Tibial artery (tissue), 4 donors: ENCODE measurements at regions not wholly inside any gene's neighbourhood (a gene's known extent, or its start where the extent isn't known, plus 50 kb on each side); places are given as distances from the start of the nearest gene placed in this dataset.

Experiments used
- DNase-seq, 2 donors: peaks; one replicate each; pipeline ENCODE4 v3.0.0-alpha.2; 2019
- H3K27ac ChIP-seq, 2 donors: fragments of 200-600 bp; sonication (generic) in 1 of 2; 1 replicate in 1 of 2; 2 replicates in 1 of 2; pipeline ENCODE4 v1.5.1; 2018 to 2019; ENCODE audit warnings: mild to moderate bottlenecking in 1 of 2
- H3K27me3 ChIP-seq, 2 donors: fragments of 200-600 bp; sonication (generic) in 1 of 2; one replicate each; pipeline versions ENCODE4 v1.5.1 to v1.6.0; 2016 to 2019
- H3K36me3 ChIP-seq, 3 donors: fragments of 200-600 bp; sonication (generic) in 2 of 3; one replicate each; pipeline ENCODE4 v1.5.1; 2016 to 2019; ENCODE audit warnings: mild to moderate bottlenecking in 2 of 3
- H3K4me1 ChIP-seq, 4 donors: fragments of 200-600 bp; sonication (generic) in 2 of 4; 1 replicate in 3 of 4; 2 replicates in 1 of 4; pipeline ENCODE4 v1.5.1; 2016 to 2019
- H3K4me3 ChIP-seq, 2 donors: fragments of 200-600 bp; sonication (generic) in 1 of 2; 1 replicate in 1 of 2; 2 replicates in 1 of 2; pipeline ENCODE4 v1.5.1; 2018 to 2019; ENCODE audit warnings: mild to moderate bottlenecking in 2 of 2
- H3K9me3 ChIP-seq, 3 donors: fragments of 200-600 bp; sonication (generic) in 1 of 3; one replicate each; pipeline ENCODE4 v1.5.1; 2016 to 2019
- CTCF ChIP-seq, 2 experiments: fragments of 200-600 bp in 1 of 2; fragments of 450-650 bp in 1 of 2; IDR thresholded peaks; one replicate each; pipeline ENCODE4 v1.5.1; 2017 to 2019; ENCODE audit warnings: antibody characterized with exemption in 2 of 2, mild to moderate bottlenecking in 1 of 2, moderate library complexity in 1 of 2
- intact Hi-C: fragments of 100-400 bp; cut with DNase I; formaldehyde crosslinking; loops from one replicate; pipeline ENCODE4 v1.15.0; 2023; ENCODE audit warnings: low total_unique reads

- no peak for DNase-seq
- Histone ChIP-seq H3K4me3 (no peak overlapping the region), H3K27ac (no peak overlapping the region), H3K36me3 (no peaks in the 10 kb centered on the region), H3K9me3 (no peaks in the 10 kb centered on the region), H3K4me1 (no peaks in the 10 kb centered on the region), H3K27me3 (no peaks in the 10 kb centered on the region)
- intact Hi-C loops, result no loop called here
- no peak for TF ChIP-seq CTCF (IDR thresholded peaks at IDR 0.05)
Measured at GRCh38 chr4:18976884-18977283, 955.3 kb upstream of the LCORL start.

- Histone ChIP-seq H3K36me3 (no peaks in the 10 kb centered on the region), H3K9me3 (no peaks in the 10 kb centered on the region), H3K27ac (no peak overlapping the region), H3K4me1 (no peaks in the 10 kb centered on the region), H3K27me3 (no peaks in the 10 kb centered on the region), H3K4me3 (no peak overlapping the region)
- intact Hi-C loops, result no loop called here
- DNase-seq, result no peak
- TF ChIP-seq CTCF (IDR thresholded peaks at IDR 0.05), result no peak
Measured at GRCh38 chr4:18975916-18976808, 954.6 kb upstream of the LCORL start.

GRCh38 chr4:18973296-18973695 is 951.7 kb upstream of the LCORL start:
- Histone ChIP-seq H3K27me3 (no peaks in the 10 kb centered on the region), H3K4me3 (no peak overlapping the region), H3K4me1 (no peaks in the 10 kb centered on the region), H3K9me3 (peaks cover 0 to 8% (median 0%) of the 10 kb centered on the region in 3 donors), H3K36me3 (no peaks in the 10 kb centered on the region), H3K27ac (no peak overlapping the region)
- intact Hi-C loops, result no loop called here
- TF ChIP-seq CTCF (IDR thresholded peaks at IDR 0.05), result no peak
- no peak for DNase-seq

GRCh38 chr4:18961879-18962278 is 940.3 kb upstream of the LCORL start:
- no peaks in the 10 kb centered on the region for H3K36me3 ChIP-seq
- no peaks in the 10 kb centered on the region for H3K27me3 ChIP-seq
- intact Hi-C loops, result no loop called here
- peaks cover 0 to 4% (median 0%) of the 10 kb centered on the region in 3 donors for H3K9me3 ChIP-seq
- TF ChIP-seq CTCF (IDR thresholded peaks at IDR 0.05), result no peak
- no peak overlapping the region for H3K27ac ChIP-seq
- DNase-seq, result no peak
- no peak overlapping the region for H3K4me3 ChIP-seq
- no peaks in the 10 kb centered on the region for H3K4me1 ChIP-seq

- Histone ChIP-seq H3K4me3 (no peak overlapping the region), H3K27ac (no peak overlapping the region), H3K9me3 (peaks cover 0 to 4% (median 0%) of the 10 kb centered on the region in 3 donors), H3K27me3 (no peaks in the 10 kb centered on the region), H3K4me1 (no peaks in the 10 kb centered on the region), H3K36me3 (no peaks in the 10 kb centered on the region)
- no peak for DNase-seq
- intact Hi-C loops, result no loop called here
- TF ChIP-seq CTCF (IDR thresholded peaks at IDR 0.05), result no peak
Measured at GRCh38 chr4:18961266-18961665, 939.7 kb upstream of the LCORL start.
